Lower lobe of right lung (tissue), 2 donors: ENCODE measurements at regions not wholly inside any gene's neighbourhood (a gene's known extent, or its start where the extent isn't known, plus 50 kb on each side); places are given as distances from the start of the nearest gene placed in this dataset.

Experiments used
- ATAC-seq, 2 donors: fragments of 200-7000 bp; cut with Tn5 transposase; one replicate each; pipeline ENCODE4 v1.9.1; 2020 to 2022; ENCODE audit warnings: mild to moderate bottlenecking in 2 of 2, moderate library complexity in 2 of 2
- DNase-seq: peaks from one replicate; pipeline ENCODE4 v3.0.0-alpha.2; 2020
- H3K27ac ChIP-seq: fragments of 200-600 bp; one replicate; pipeline ENCODE4 v1.8.0; 2022
- H3K27me3 ChIP-seq: fragments of 200-600 bp; one replicate; pipeline ENCODE4 v1.8.0; 2022; ENCODE audit warnings: low read depth
- H3K36me3 ChIP-seq: fragments of 200-600 bp; one replicate; pipeline ENCODE4 v1.8.0; 2022; ENCODE audit warnings: mild to moderate bottlenecking
- H3K4me1 ChIP-seq: fragments of 200-600 bp; one replicate; pipeline ENCODE4 v1.8.0; 2022
- H3K4me3 ChIP-seq: fragments of 200-600 bp; one replicate; pipeline ENCODE4 v1.8.0; 2022; ENCODE audit warnings: mild to moderate bottlenecking
- H3K9me3 ChIP-seq: fragments of 200-600 bp; one replicate; pipeline ENCODE4 v1.8.0; 2022
- CTCF ChIP-seq: fragments of 200-600 bp; IDR thresholded peaks from one replicate; pipeline ENCODE4 v1.8.0; 2022; ENCODE audit warnings: antibody characterized with exemption, mild to moderate bottlenecking
- intact Hi-C: fragments of 100-400 bp; cut with DNase I; formaldehyde crosslinking; loops from one replicate; pipeline ENCODE4 v1.11.0; 2022
- donor health status: DM: no; HTN: yes; CAD: no; lungs with severe emphysema.

- H3K27me3 ChIP-seq, result peaks cover 9% of the 10 kb centered on the region
- DNase-seq (no peak), ATAC-seq (no peak)
- intact Hi-C loops, result no loop called here
- H3K4me1 ChIP-seq, result no peaks in the 10 kb centered on the region
- no peak for TF ChIP-seq CTCF
- H3K4me3 ChIP-seq, result no peak overlapping the region
- H3K9me3 ChIP-seq, result no peaks in the 10 kb centered on the region
- H3K36me3 ChIP-seq, result no peaks in the 10 kb centered on the region
- no peak overlapping the region for H3K27ac ChIP-seq
These were observed 286.1 kb downstream of the SOX11 start for GRCh38 chr2:5978131-5978751.

DNA sequence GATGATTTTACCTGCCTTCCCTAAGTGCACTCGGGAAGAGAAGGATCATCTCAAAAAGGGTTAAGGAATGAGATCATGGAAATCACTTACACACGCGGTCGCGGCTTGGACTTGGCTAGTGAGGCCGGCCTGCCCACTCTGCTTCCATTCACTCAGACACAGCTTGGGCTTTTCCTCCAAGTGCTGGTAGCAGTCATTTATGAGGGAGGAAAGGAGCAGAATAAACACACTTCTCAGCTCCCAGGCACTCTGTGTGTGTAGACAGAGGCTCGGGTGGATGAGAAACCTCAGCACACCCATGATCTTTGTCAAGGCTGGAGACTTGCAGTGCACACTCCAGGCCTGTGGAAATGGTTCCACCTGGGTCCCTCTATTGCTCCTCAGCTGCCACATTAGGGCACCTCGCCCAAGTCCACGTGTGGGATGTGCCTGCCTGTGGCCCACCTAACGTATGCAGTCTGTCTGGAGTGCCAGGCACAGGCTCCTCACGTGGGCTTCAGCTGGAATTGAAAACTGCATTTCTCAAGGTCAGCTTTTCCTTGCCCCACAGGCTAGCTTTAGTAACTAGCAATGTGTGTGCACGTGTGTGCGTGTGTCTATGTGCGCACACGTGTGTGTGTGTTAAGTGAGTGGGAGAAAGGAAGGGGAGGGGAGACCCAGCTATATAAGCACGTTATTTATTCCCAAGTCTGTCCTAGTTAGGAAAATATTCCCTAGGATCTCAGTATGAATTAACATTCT is 288.4 kb downstream of the SOX11 start:
- no peak overlapping the region for H3K4me3 ChIP-seq
- DNase-seq (no peak), ATAC-seq (no peak)

GRCh38 chr2:5982193-5982902 is 290.2 kb downstream of the SOX11 start:
- Histone ChIP-seq H3K27ac (no peak overlapping the region), H3K27me3 (peaks cover 9% of the 10 kb centered on the region), H3K9me3 (no peaks in the 10 kb centered on the region), H3K4me3 (no peak overlapping the region), H3K4me1 (no peaks in the 10 kb centered on the region), H3K36me3 (no peaks in the 10 kb centered on the region)
- DNase-seq, result no peak
- no peak for TF ChIP-seq CTCF
- ATAC-seq, result no peak
- intact Hi-C loops, result no loop called here

More for the DNA sequence above, 288.4 kb downstream of the SOX11 start:
- Histone ChIP-seq H3K4me1 (no peaks in the 10 kb centered on the region), H3K27me3 (peaks cover 9% of the 10 kb centered on the region), H3K9me3 (no peaks in the 10 kb centered on the region), H3K36me3 (no peaks in the 10 kb centered on the region), H3K27ac (no peak overlapping the region)
- TF ChIP-seq CTCF, result no peak
- intact Hi-C loops, result no loop called here

DNA sequence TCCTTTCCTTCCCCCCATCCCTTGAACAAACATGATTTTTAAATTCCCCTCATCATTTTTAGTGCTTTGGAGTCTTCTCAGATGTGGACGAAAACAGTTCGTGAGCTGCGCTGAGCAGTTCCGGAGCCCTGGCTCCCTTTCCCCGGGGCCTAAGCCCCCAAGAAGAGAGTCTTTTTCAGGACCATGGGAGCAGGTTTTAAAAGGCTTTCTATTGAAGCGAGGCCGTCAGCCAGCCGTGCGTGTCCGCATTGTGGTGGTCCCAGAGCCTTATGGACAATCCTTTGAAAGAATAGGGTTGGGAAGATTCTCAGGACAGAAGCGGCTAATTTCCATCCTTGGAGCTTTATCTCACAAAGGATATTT is 290.7 kb downstream of the SOX11 start:
- H3K4me1 ChIP-seq, result no peaks in the 10 kb centered on the region
- H3K4me3 ChIP-seq, result no peak overlapping the region
- peaks cover 9% of the 10 kb centered on the region for H3K27me3 ChIP-seq
- H3K36me3 ChIP-seq, result no peaks in the 10 kb centered on the region
- intact Hi-C loops, result no loop called here
- ATAC-seq, result no peak
- no peaks in the 10 kb centered on the region for H3K9me3 ChIP-seq
- no peak for DNase-seq
- no peak overlapping the region for H3K27ac ChIP-seq
- TF ChIP-seq CTCF, result no peak

DNA sequence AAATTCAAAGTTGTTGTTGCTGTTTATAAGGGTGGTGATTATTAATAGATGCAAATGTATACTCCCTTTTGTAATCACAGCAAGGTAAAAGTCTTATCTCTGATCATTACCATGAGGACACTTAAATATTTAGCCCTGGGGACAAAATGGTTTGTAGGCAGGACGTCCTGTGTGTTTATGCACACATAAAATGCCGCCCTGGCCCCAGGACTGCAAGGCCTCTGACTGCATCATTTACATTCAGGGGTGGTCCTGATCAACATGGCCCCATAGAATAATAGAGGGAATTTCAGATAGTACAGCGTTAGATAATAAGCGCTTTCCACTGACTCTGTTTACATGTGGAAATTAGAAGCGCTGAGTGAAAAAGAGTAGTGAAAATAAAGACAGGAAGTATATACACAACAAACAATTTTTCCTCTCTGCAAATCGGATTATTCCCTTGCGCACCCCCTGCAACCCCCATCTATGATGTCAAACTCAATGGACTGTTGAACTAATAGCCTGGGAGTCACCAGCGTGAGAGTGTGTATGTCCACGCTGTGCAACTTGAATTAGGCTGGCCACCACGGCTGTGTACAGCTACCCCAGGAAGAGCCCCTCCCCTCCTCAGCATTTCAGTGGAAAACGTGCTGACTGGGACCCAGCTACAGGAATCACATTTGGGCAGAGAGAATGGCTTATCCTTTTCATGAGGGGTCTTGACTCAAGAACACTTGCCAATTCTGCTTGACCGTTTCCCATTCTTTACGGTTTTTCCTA is 291.5 kb downstream of the SOX11 start:
- intact Hi-C loops, result no loop called here
- H3K36me3 ChIP-seq, result no peaks in the 10 kb centered on the region
- peaks cover 9% of the 10 kb centered on the region for H3K27me3 ChIP-seq
- no peak for TF ChIP-seq CTCF
- ATAC-seq (no peak), DNase-seq (no peak)
- no peaks in the 10 kb centered on the region for H3K9me3 ChIP-seq
- no peak overlapping the region for H3K27ac ChIP-seq
- no peaks in the 10 kb centered on the region for H3K4me1 ChIP-seq
- no peak overlapping the region for H3K4me3 ChIP-seq
